ENCODE measurements at regions not wholly inside any gene's neighbourhood (a gene's known extent, or its start where the extent isn't known, plus 50 kb on each side); places are given as distances from the start of the nearest gene placed in this dataset.

DNA sequence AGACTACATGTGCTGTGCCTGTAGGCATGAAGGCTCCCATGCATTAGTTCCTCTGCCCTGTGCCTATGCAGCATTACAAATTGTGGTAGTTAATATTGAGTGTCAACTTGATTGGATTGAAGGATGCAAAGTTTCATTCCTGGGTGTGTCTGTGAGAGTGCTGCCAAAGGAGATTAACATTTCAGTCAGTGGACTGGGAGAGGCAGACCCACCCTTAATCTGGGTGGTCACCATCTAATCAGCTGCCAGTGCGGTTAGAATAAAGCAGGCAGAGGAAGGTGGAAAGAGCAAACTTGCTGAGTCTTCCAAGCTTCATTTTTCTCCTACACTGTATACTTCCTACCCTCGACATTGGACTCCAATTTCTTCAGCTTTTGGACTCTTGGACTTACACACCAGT, 460.2 kb upstream of the SMIM31 start:
- Histone ChIP-seq H3K36me3 (ENCODE audit: low read depth, missing control alignments) (no peaks in the 10 kb centered on the region), H3K27me3 (no peaks in the 10 kb centered on the region), H3K27ac (no peak overlapping the region), H3K9me3 (no peaks in the 10 kb centered on the region), H3K4me3 (no peak overlapping the region), H3K4me1 (no peaks in the 10 kb centered on the region)
- DNase-seq = no peak
- whole genome bisulfite sequencing, 2 donors = 86 to 89% methylated on average over 2 of the region's 2 CpGs
- TF ChIP-seq, protein P1, sequence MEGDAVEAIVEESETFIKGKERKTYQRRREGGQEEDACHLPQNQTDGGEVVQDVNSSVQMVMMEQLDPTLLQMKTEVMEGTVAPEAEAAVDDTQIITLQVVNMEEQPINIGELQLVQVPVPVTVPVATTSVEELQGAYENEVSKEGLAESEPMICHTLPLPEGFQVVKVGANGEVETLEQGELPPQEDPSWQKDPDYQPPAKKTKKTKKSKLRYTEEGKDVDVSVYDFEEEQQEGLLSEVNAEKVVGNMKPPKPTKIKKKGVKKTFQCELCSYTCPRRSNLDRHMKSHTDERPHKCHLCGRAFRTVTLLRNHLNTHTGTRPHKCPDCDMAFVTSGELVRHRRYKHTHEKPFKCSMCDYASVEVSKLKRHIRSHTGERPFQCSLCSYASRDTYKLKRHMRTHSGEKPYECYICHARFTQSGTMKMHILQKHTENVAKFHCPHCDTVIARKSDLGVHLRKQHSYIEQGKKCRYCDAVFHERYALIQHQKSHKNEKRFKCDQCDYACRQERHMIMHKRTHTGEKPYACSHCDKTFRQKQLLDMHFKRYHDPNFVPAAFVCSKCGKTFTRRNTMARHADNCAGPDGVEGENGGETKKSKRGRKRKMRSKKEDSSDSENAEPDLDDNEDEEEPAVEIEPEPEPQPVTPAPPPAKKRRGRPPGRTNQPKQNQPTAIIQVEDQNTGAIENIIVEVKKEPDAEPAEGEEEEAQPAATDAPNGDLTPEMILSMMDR (IDR thresholded peaks at IDR 0.05) = no peak
- no peak for TF ChIP-seq POLR2A (IDR thresholded peaks at IDR 0.05)
- intact Hi-C loops (cut with DNase I; ENCODE audit: low total_unique reads) = no loop called here

DNA sequence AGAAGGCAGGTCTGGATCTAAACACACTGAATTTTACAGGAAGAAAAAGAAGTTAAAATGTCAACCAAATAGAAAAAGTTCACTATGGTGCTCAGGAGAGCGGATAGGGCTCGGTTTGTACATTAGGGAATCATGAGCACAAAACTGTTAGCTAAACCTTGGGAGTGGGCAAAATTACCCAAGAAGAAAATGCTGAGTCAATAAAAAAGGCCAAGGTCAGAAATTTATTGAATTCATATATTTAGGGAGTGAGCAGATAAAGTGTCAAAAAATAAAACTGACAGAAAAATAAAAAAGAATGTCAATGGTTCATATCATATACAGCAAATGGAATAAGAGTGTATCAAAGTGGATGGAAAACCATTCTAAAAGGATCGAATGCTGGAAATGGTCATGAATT, 452.5 kb upstream of the SMIM31 start:
- Histone ChIP-seq H3K27ac (no peak overlapping the region), H3K9me3 (no peaks in the 10 kb centered on the region), H3K4me3 (no peak overlapping the region), H3K4me1 (no peaks in the 10 kb centered on the region), H3K36me3 (ENCODE audit: low read depth, missing control alignments) (no peaks in the 10 kb centered on the region), H3K27me3 (no peaks in the 10 kb centered on the region)
- TF ChIP-seq, protein P1 (IDR thresholded peaks at IDR 0.05) = no peak
- TF ChIP-seq POLR2A (IDR thresholded peaks at IDR 0.05) = no peak
- intact Hi-C loops (cut with DNase I; ENCODE audit: low total_unique reads) = no loop called here
- no peak for DNase-seq
- WGBS, 2 donors = 89 to 91% methylated on average over 3 of the region's 3 CpGs

DNA sequence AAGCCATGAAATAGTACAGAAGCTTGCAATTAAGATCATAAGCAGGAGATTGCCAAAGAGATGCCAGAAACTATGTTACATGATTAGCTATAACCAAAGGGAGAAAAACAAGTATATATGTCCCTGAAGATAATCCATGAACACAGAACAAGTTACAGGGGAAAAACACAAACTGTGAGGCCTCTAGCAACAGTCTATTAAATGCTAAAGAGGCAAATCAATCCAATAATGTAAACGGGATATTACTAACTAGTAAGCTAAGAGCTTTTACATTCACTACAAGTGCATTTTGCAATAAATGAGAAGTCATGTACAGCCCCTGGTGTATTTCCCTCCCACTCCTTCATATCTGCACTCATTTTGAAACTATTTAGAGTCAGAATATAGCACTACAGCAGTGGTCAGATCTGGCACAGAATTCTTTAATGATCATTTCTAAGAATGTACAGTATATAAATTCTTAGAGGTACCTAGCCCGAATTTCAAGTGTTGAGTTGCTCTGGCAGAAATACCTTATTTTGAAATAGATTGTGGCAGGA, 449.8 kb upstream of the SMIM31 start:
- Histone ChIP-seq H3K27ac (no peak overlapping the region), H3K9me3 (no peaks in the 10 kb centered on the region), H3K27me3 (no peaks in the 10 kb centered on the region), H3K36me3 (ENCODE audit: low read depth, missing control alignments) (no peaks in the 10 kb centered on the region), H3K4me1 (no peaks in the 10 kb centered on the region), H3K4me3 (no peak overlapping the region)
- TF ChIP-seq, protein P1 (IDR thresholded peaks at IDR 0.05) = no peak
- no peak for TF ChIP-seq POLR2A (IDR thresholded peaks at IDR 0.05)
- 57 to 60% methylated on average over 2 of the region's 2 CpGs for WGBS, 2 donors
- intact Hi-C loops (cut with DNase I; ENCODE audit: low total_unique reads) = no loop called here
- DNase-seq = no peak

DNA sequence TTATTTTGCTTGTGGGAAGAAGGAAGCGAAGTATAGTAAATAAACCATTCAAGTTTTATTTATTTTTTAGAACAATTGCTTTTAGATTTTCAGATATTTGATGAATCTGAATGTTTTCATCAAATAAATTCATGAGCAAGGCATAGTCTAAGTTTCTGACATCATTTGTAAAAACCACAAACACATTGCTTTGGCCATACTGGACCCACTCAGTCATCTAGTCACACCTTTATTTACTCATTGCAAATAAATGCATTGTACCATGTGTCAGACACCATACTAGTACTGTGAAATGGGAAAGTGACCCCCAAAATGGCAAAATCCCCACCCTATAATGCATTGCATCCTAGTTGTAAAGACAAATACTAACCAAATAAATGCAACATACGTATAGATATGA, 449.1 kb upstream of the SMIM31 start:
- intact Hi-C loops (cut with DNase I; ENCODE audit: low total_unique reads) = no loop called here
- Histone ChIP-seq H3K9me3 (no peaks in the 10 kb centered on the region), H3K27ac (no peak overlapping the region), H3K36me3 (ENCODE audit: low read depth, missing control alignments) (no peaks in the 10 kb centered on the region), H3K27me3 (no peaks in the 10 kb centered on the region), H3K4me1 (no peaks in the 10 kb centered on the region), H3K4me3 (no peak overlapping the region)
- no peak for DNase-seq
- 90 to 93% methylated on average over 2 of the region's 2 CpGs for WGBS, 2 donors
- TF ChIP-seq, protein P1 (IDR thresholded peaks at IDR 0.05) = no peak
- no peak for TF ChIP-seq POLR2A (IDR thresholded peaks at IDR 0.05)

DNA sequence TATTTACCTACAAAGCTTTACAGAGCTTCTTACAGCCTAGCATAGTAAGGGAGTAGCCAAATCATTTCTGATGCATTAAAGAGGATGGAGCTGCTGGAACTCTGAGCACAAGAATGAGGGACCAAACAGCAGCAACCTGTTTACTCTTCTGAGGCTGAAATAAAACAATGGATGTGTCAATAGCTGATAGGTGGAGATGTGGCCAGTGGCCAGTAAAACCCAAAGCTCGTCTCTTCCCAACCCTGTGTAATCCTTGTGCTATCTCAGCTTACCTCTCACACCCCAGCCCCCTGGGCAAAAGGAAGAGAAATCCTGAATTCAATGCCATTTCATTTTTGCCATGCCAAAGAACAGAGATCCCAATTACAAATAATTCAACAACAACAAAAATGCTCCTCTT, 446.7 kb upstream of the SMIM31 start:
- TF ChIP-seq, protein P1 (IDR thresholded peaks at IDR 0.05) = no peak
- TF ChIP-seq POLR2A (IDR thresholded peaks at IDR 0.05) = no peak
- intact Hi-C loops (cut with DNase I; ENCODE audit: low total_unique reads) = no loop called here
- WGBS, 2 donors = 79 to 87% methylated on average over 1 of the region's 1 CpG
- DNase-seq = no peak
- Histone ChIP-seq H3K4me3 (no peak overlapping the region), H3K36me3 (ENCODE audit: low read depth, missing control alignments) (no peaks in the 10 kb centered on the region), H3K9me3 (no peaks in the 10 kb centered on the region), H3K4me1 (no peaks in the 10 kb centered on the region), H3K27me3 (no peaks in the 10 kb centered on the region), H3K27ac (no peak overlapping the region)
